Left renal pelvis (tissue), 4 donors: ENCODE measurements at regions not wholly inside any gene's neighbourhood (a gene's known extent, or its start where the extent isn't known, plus 50 kb on each side); places are given as distances from the start of the nearest gene placed in this dataset.

Source experiments
- DNase-seq, 4 donors: peaks; one replicate each; pipeline ENCODE4 v3.0.0-alpha.2; 2013; ENCODE audit warnings: low read depth in 4 of 4, low spot score in 3 of 4

GRCh38 chr6:160895562-160895961 lies 96.0 kb upstream of the MAP3K4 start:
- no peak for DNase-seq

GRCh38 chr6:160899671-160900430 lies 91.7 kb upstream of the MAP3K4 start:
- no peak for DNase-seq

GRCh38 chr6:160911949-160912348 lies 79.6 kb upstream of the MAP3K4 start:
- DNase-seq = no peak

GRCh38 chr6:160912411-160912810 lies 79.2 kb upstream of the MAP3K4 start:
- no peak for DNase-seq

GRCh38 chr6:160917572-160917971 lies 74.0 kb upstream of the MAP3K4 start:
- no peak for DNase-seq

- DNase-seq = no peak
These were observed 71.7 kb upstream of the MAP3K4 start for GRCh38 chr6:160919723-160920440.

- DNase-seq = no peak
These were observed 70.5 kb upstream of the MAP3K4 start for GRCh38 chr6:160921095-160921494.

GRCh38 chr6:160926281-160927276 lies 65.0 kb upstream of the MAP3K4 start:
- DNase-seq = no peak

- DNase-seq = no peak
These were observed 64.2 kb upstream of the MAP3K4 start for GRCh38 chr6:160927416-160927815.

- DNase-seq = no peak
These were observed 62.2 kb upstream of the MAP3K4 start for GRCh38 chr6:160929361-160929760.

- no peak for DNase-seq
These were observed 61.7 kb upstream of the MAP3K4 start for GRCh38 chr6:160929831-160930230.

GRCh38 chr6:160930547-160931377 lies 60.8 kb upstream of the MAP3K4 start:
- DNase-seq = peak; percentile 46 to 58 (median 50)

GRCh38 chr6:160931378-160932310 lies 59.9 kb upstream of the MAP3K4 start:
- no peak for DNase-seq

GRCh38 chr6:160933256-160933655 lies 58.3 kb upstream of the MAP3K4 start:
- no peak for DNase-seq

GRCh38 chr6:160934157-160934556 lies 57.4 kb upstream of the MAP3K4 start:
- DNase-seq = no peak

- DNase-seq = no peak
These were observed 51.4 kb upstream of the MAP3K4 start for GRCh38 chr6:160940197-160940596.
